Neural crest cell (in vitro differentiated cells): ENCODE measurements at regions not wholly inside any gene's neighbourhood (a gene's known extent, or its start where the extent isn't known, plus 50 kb on each side); places are given as distances from the start of the nearest gene placed in this dataset.

Source experiments
- DNase-seq: peaks from one replicate; pipeline ENCODE4 v3.0.0; 2021; ENCODE audit warnings: low read depth, mixed read lengths, low spot score
- H3K27ac Mint-ChIP-seq: one replicate; pipeline ENCODE4 v1.8.0; 2021; ENCODE audit warnings: mild to moderate bottlenecking, mixed read lengths; ENCODE audit not compliant: unreplicated experiment
- H3K27me3 Mint-ChIP-seq: 2 replicates; pipeline ENCODE4 v1.8.0; 2021; ENCODE audit warnings: low read depth, mild to moderate bottlenecking, mixed read lengths
- H3K36me3 Mint-ChIP-seq: 2 replicates; pipeline ENCODE4 v1.8.0; 2021; ENCODE audit warnings: low read depth, mild to moderate bottlenecking, mixed read lengths
- H3K4me1 Mint-ChIP-seq: 2 replicates; pipeline ENCODE4 v1.8.0; 2021; ENCODE audit warnings: mixed read lengths
- H3K4me3 Mint-ChIP-seq: one replicate; pipeline ENCODE4 v1.8.0; 2021; ENCODE audit warnings: mild to moderate bottlenecking, mixed read lengths
- H3K9me3 Mint-ChIP-seq: 2 replicates; pipeline ENCODE4 v1.8.0; 2021; ENCODE audit warnings: mixed read lengths
- CTCF ChIP-seq: fragments of 200-600 bp; sonication (generic); conservative IDR thresholded peaks from 2 replicates; pipeline ENCODE4 v1.5.0; 2021; ENCODE audit warnings: antibody characterized with exemption, mild to moderate bottlenecking

GRCh38 chr20:58026361-58026760, 202.1 kb downstream of the ANKRD60 start:
- no peak overlapping the region for H3K27ac Mint-ChIP-seq
- no peak for DNase-seq
- H3K27me3 Mint-ChIP-seq = peaks cover 33% of the 10 kb centered on the region
- no peak for TF ChIP-seq CTCF
- no peaks in the 10 kb centered on the region for H3K4me1 Mint-ChIP-seq
- no peaks in the 10 kb centered on the region for H3K36me3 Mint-ChIP-seq
- H3K4me3 Mint-ChIP-seq = no peak overlapping the region
- no peaks in the 10 kb centered on the region for H3K9me3 Mint-ChIP-seq

GRCh38 chr20:58025233-58025632, 203.2 kb downstream of the ANKRD60 start:
- TF ChIP-seq CTCF = no peak
- DNase-seq = no peak
- H3K9me3 Mint-ChIP-seq = no peaks in the 10 kb centered on the region
- H3K27ac Mint-ChIP-seq = no peak overlapping the region
- peaks cover 28% of the 10 kb centered on the region for H3K27me3 Mint-ChIP-seq
- no peaks in the 10 kb centered on the region for H3K36me3 Mint-ChIP-seq
- H3K4me3 Mint-ChIP-seq = no peak overlapping the region
- no peaks in the 10 kb centered on the region for H3K4me1 Mint-ChIP-seq

GRCh38 chr20:58024241-58024721, 204.2 kb downstream of the ANKRD60 start:
- no peak for DNase-seq
- no peak for TF ChIP-seq CTCF
- Mint-ChIP-seq H3K4me3 (no peak overlapping the region), H3K27ac (no peak overlapping the region), H3K4me1 (peaks cover 4% of the 10 kb centered on the region), H3K27me3 (peaks cover 22% of the 10 kb centered on the region), H3K36me3 (no peaks in the 10 kb centered on the region), H3K9me3 (no peaks in the 10 kb centered on the region)

- Mint-ChIP-seq H3K27ac (no peak overlapping the region), H3K4me3 (no peak overlapping the region), H3K27me3 (peaks cover 20% of the 10 kb centered on the region), H3K36me3 (no peaks in the 10 kb centered on the region), H3K4me1 (peaks cover 4% of the 10 kb centered on the region), H3K9me3 (no peaks in the 10 kb centered on the region)
- no peak for TF ChIP-seq CTCF
- DNase-seq = no peak
These were observed 204.7 kb downstream of the ANKRD60 start for GRCh38 chr20:58023781-58024180.

GRCh38 chr20:58023346-58023745, 205.1 kb downstream of the ANKRD60 start:
- TF ChIP-seq CTCF = no peak
- Mint-ChIP-seq H3K27me3 (peaks cover 15% of the 10 kb centered on the region), H3K36me3 (no peaks in the 10 kb centered on the region), H3K4me3 (no peak overlapping the region), H3K27ac (no peak overlapping the region), H3K4me1 (peaks cover 4% of the 10 kb centered on the region), H3K9me3 (no peaks in the 10 kb centered on the region)
- DNase-seq = no peak

- Mint-ChIP-seq H3K27me3 (peaks cover 14% of the 10 kb centered on the region), H3K9me3 (no peaks in the 10 kb centered on the region)
These were observed 205.7 kb downstream of the ANKRD60 start for GRCh38 chr20:58022711-58023110.

More at GRCh38 chr20:58022711-58023110, 205.7 kb downstream of the ANKRD60 start:
- Mint-ChIP-seq H3K4me1 (peaks cover 10% of the 10 kb centered on the region), H3K27ac (no peak overlapping the region), H3K36me3 (no peaks in the 10 kb centered on the region), H3K4me3 (no peak overlapping the region)
- DNase-seq = no peak
- TF ChIP-seq CTCF = no peak
